Psoas muscle (tissue), 7 donors: ENCODE measurements at regions not wholly inside any gene's neighbourhood (a gene's known extent, or its start where the extent isn't known, plus 50 kb on each side); places are given as distances from the start of the nearest gene placed in this dataset.
A peak's percentile ranks its signal among the peaks of the same experiment; 100 is the strongest.

Source experiments
- ATAC-seq, 4 donors: fragments of 200-7000 bp; cut with Tn5 transposase; one replicate each; pipeline ENCODE4 v1.9.1; 2020; ENCODE audit warnings: moderate library complexity in 3 of 4, mild to moderate bottlenecking in 2 of 4
- DNase-seq, 2 donors: peaks; one replicate each; pipeline ENCODE4 v3.0.0-alpha.2; 2020
- H3K27ac ChIP-seq: fragments of 200-600 bp; one replicate; pipeline ENCODE4 v1.8.0; 2022
- H3K27me3 ChIP-seq, 3 donors: fragments of 200-600 bp in 1 of 3; one replicate each; pipeline versions ENCODE4 v1.6.1 to v1.8.0; 2013 to 2022; ENCODE audit warnings: low read length in 2 of 3, mild to moderate bottlenecking in 2 of 3, moderate library complexity in 1 of 3; ENCODE audit not compliant: insufficient read depth in 3 of 3
- H3K36me3 ChIP-seq, 2 donors: fragments of 200-600 bp in 1 of 2; one replicate each; pipeline versions ENCODE4 v1.6.1 to v1.8.0; 2013 to 2022; ENCODE audit warnings: low read depth in 1 of 2, mild to moderate bottlenecking in 1 of 2, moderate library complexity in 1 of 2; ENCODE audit not compliant: insufficient read depth in 1 of 2
- H3K4me1 ChIP-seq: fragments of 200-600 bp; one replicate; pipeline ENCODE4 v1.8.0; 2022
- H3K4me3 ChIP-seq: fragments of 200-600 bp; one replicate; pipeline ENCODE4 v1.8.0; 2022; ENCODE audit warnings: mild to moderate bottlenecking
- H3K9me3 ChIP-seq: fragments of 200-600 bp; one replicate; pipeline ENCODE4 v1.8.0; 2022
- CTCF ChIP-seq: fragments of 200-600 bp; IDR thresholded peaks from one replicate; pipeline ENCODE4 v1.8.0; 2022; ENCODE audit warnings: antibody characterized with exemption
- WGBS, 3 donors: extraction: QIAGEN DNeasy Blood & Tissue Kit; methylation state at CpG; one replicate each; pipeline versions ENCODE4 v1.1.6 to v1.1.7; 2013; 5-methylcytosine and 5-hydroxymethylcytosine counted together
- intact Hi-C, 2 donors: fragments of 100-400 bp; cut with DNase I; formaldehyde crosslinking; loops; one replicate each; pipeline versions ENCODE4 v1.11.0 to v1.14.2; 2022
- donor health status: healthy with polysubstance abuse.
- donor health status: DM: no; HTN: no; CAD: no; lungs with moderate emphysema.
- donor health status: Bipolar disorder and iron deficiency.
- donor health status: healthy.
- donor health status: DM: yes; HTN: yes; CAD: no.
- donor health status: DM: no; HTN: no; CAD: no.
- donor health status: DM: yes; HTN: yes; CAD: no.

GRCh38 chr18:22112215-22112614, 57.2 kb upstream of the GATA6 start:
- H3K9me3 ChIP-seq: no peaks in the 10 kb centered on the region
- DNase-seq: no peak
- H3K4me1 ChIP-seq: no peaks in the 10 kb centered on the region
- no peaks in the 10 kb centered on the region for H3K36me3 ChIP-seq
- H3K27me3 ChIP-seq: peaks cover 0 to 4% (median 0%) of the 10 kb centered on the region in 3 donors
- WGBS, 3 donors: 85 to 92% (median 89%) methylated on average over 5 of the region's 5 CpGs
- no peak overlapping the region for H3K27ac ChIP-seq
- H3K4me3 ChIP-seq: no peak overlapping the region
- no peak for TF ChIP-seq CTCF
- no peak for ATAC-seq
- intact Hi-C loops: no loop called here

GRCh38 chr18:22113144-22113844, 56.1 kb upstream of the GATA6 start:
- Histone ChIP-seq H3K27me3 (peaks cover 0 to 7% (median 0%) of the 10 kb centered on the region in 3 donors), H3K9me3 (no peaks in the 10 kb centered on the region), H3K36me3 (no peaks in the 10 kb centered on the region), H3K27ac (no peak overlapping the region), H3K4me3 (no peak overlapping the region), H3K4me1 (no peaks in the 10 kb centered on the region)
- DNase-seq: peak; percentile 30 to 56
- ATAC-seq: peak in 1 of 4 donors; percentile 28
- intact Hi-C loops: no loop called here
- no peak for TF ChIP-seq CTCF
- WGBS, 3 donors: 32 to 37% (median 35%) methylated on average over 9 of the region's 9 CpGs

- WGBS, 3 donors: 81 to 83% (median 82%) methylated on average over 7 of the region's 7 CpGs
- ATAC-seq (no peak), DNase-seq (no peak)
- H3K27me3 ChIP-seq: peaks cover 0 to 7% (median 0%) of the 10 kb centered on the region in 3 donors
- no peak for TF ChIP-seq CTCF
- no peaks in the 10 kb centered on the region for H3K4me1 ChIP-seq
- intact Hi-C loops: no loop called here
- no peak overlapping the region for H3K27ac ChIP-seq
- H3K9me3 ChIP-seq: no peaks in the 10 kb centered on the region
- H3K36me3 ChIP-seq: no peaks in the 10 kb centered on the region
- no peak overlapping the region for H3K4me3 ChIP-seq
These were observed 54.7 kb upstream of the GATA6 start for GRCh38 chr18:22114526-22115321.

GRCh38 chr18:22115573-22115972, 53.8 kb upstream of the GATA6 start:
- Histone ChIP-seq H3K9me3 (no peaks in the 10 kb centered on the region), H3K4me1 (no peaks in the 10 kb centered on the region), H3K27ac (no peak overlapping the region), H3K36me3 (no peaks in the 10 kb centered on the region), H3K27me3 (peaks cover 0 to 7% (median 0%) of the 10 kb centered on the region in 3 donors), H3K4me3 (no peak overlapping the region)
- intact Hi-C loops: no loop called here
- DNase-seq (no peak), ATAC-seq (no peak)
- WGBS, 3 donors: 19 to 33% (median 28%) methylated on average over 4 of the region's 4 CpGs
- no peak for TF ChIP-seq CTCF
